H9 (cell line): ENCODE measurements at regions not wholly inside any gene's neighbourhood (a gene's known extent, or its start where the extent isn't known, plus 50 kb on each side); places are given as distances from the start of the nearest gene placed in this dataset.

Source experiments
- DNase-seq: peaks from one replicate; pipeline ENCODE4 v3.0.0-alpha.2; 2017
- H2AFZ ChIP-seq: one replicate; pipeline ENCODE4 v1.6.1; 2013; ENCODE audit warnings: mild to moderate bottlenecking, low read length, control low read depth, moderate library complexity
- H2AK5ac ChIP-seq: 2 replicates; pipeline ENCODE4 v1.6.1; 2013; ENCODE audit warnings: low read length, control low read depth, mixed read lengths; ENCODE audit not compliant: insufficient read length
- H2BK120ac ChIP-seq: one replicate; pipeline ENCODE4 v1.6.1; 2013; ENCODE audit warnings: low read depth, mild to moderate bottlenecking, low read length, control low read depth, inconsistent platforms; ENCODE audit not compliant: poor library complexity, severe bottlenecking
- H2BK12ac ChIP-seq: 2 replicates; pipeline ENCODE4 v1.6.1; 2013; ENCODE audit warnings: low read length, control low read depth, mixed read lengths, low read depth; ENCODE audit not compliant: insufficient read length
- H2BK15ac ChIP-seq: 2 replicates; pipeline ENCODE4 v1.6.1; 2013; ENCODE audit warnings: low read depth, low read length, control low read depth
- H2BK20ac ChIP-seq: one replicate; pipeline ENCODE4 v1.6.1; 2013; ENCODE audit warnings: low read depth, mild to moderate bottlenecking, low read length, control low read depth, inconsistent platforms; ENCODE audit not compliant: poor library complexity, severe bottlenecking
- H2BK5ac ChIP-seq: 2 replicates; pipeline ENCODE4 v1.6.1; 2013; ENCODE audit warnings: low read length, control low read depth, mixed read lengths; ENCODE audit not compliant: insufficient read length
- H3K14ac ChIP-seq: 2 replicates; pipeline ENCODE4 v1.6.1; 2013; ENCODE audit warnings: low read length, control low read depth; ENCODE audit not compliant: insufficient read depth
- H3K18ac ChIP-seq: 2 replicates; pipeline ENCODE4 v1.6.1; 2013; ENCODE audit warnings: low read depth, mild to moderate bottlenecking, mixed read lengths, low read length, control low read depth; ENCODE audit not compliant: insufficient read length
- H3K23ac ChIP-seq: 2 replicates; pipeline ENCODE4 v1.6.1; 2013; ENCODE audit warnings: low read length, control low read depth, mixed read lengths, low read depth; ENCODE audit not compliant: insufficient read length
- H3K23me2 ChIP-seq: 2 replicates; pipeline ENCODE4 v1.6.1; 2013; ENCODE audit warnings: low read depth, mild to moderate bottlenecking, mixed read lengths, low read length, control low read depth; ENCODE audit not compliant: insufficient read length, poor library complexity, severe bottlenecking
- H3K27ac ChIP-seq: 2 replicates; pipeline ENCODE4 v1.5.1; 2013; ENCODE audit warnings: low read length, control low read depth, mixed read lengths, low read depth; ENCODE audit not compliant: insufficient read length
- H3K27me3 ChIP-seq: 2 replicates; pipeline ENCODE4 v1.6.1; 2013; ENCODE audit warnings: low read length, control low read depth, inconsistent platforms; ENCODE audit not compliant: insufficient read depth
- H3K4ac ChIP-seq: 2 replicates; pipeline ENCODE4 v1.6.1; 2013; ENCODE audit warnings: low read depth, mild to moderate bottlenecking, control low read depth, inconsistent platforms, low read length, moderate library complexity
- H3K4me1 ChIP-seq: 2 replicates; pipeline ENCODE4 v1.6.1; 2013; ENCODE audit warnings: low read length, control low read depth, inconsistent platforms; ENCODE audit not compliant: insufficient read depth
- H3K4me2 ChIP-seq: 2 replicates; pipeline ENCODE4 v1.6.1; 2013; ENCODE audit warnings: low read length, control low read depth, mixed read lengths; ENCODE audit not compliant: insufficient read length, insufficient read depth
- H3K56ac ChIP-seq: 2 replicates; pipeline ENCODE4 v1.6.1; 2013; ENCODE audit warnings: low read depth, mild to moderate bottlenecking, mixed read lengths, low read length, control low read depth; ENCODE audit not compliant: insufficient read length
- H3K79me1 ChIP-seq: 2 replicates; pipeline ENCODE4 v1.6.1; 2013; ENCODE audit warnings: low read depth, mild to moderate bottlenecking, moderate library complexity, low read length, control low read depth, inconsistent platforms; ENCODE audit not compliant: insufficient read depth, poor library complexity, severe bottlenecking
- H3K79me2 ChIP-seq: 2 replicates; pipeline ENCODE4 v1.6.1; 2013; ENCODE audit warnings: low read length, control low read depth, inconsistent platforms; ENCODE audit not compliant: insufficient read depth
- H3K9ac ChIP-seq: 2 replicates; pipeline ENCODE4 v1.6.1; 2013; ENCODE audit warnings: low read length, control low read depth, mixed read lengths; ENCODE audit not compliant: insufficient read length; ENCODE audit errors: extremely low read depth
- H3K9me3 ChIP-seq: one replicate; pipeline ENCODE4 v1.6.1; 2013; ENCODE audit warnings: low read depth, low read length, inconsistent platforms; ENCODE audit not compliant: control insufficient read depth
- H3T11ph ChIP-seq: one replicate; pipeline ENCODE4 v1.6.1; 2013; ENCODE audit warnings: mild to moderate bottlenecking, low read length, control low read depth, inconsistent platforms
- H4K20me1 ChIP-seq: one replicate; pipeline ENCODE4 v1.6.1; 2013; ENCODE audit not compliant: control insufficient read depth, insufficient read length, insufficient read depth
- H4K5ac ChIP-seq: 2 replicates; pipeline ENCODE4 v1.6.1; 2013; ENCODE audit warnings: low read depth, mild to moderate bottlenecking, mixed read lengths, low read length, control low read depth; ENCODE audit not compliant: insufficient read length
- H4K8ac ChIP-seq: replicated peaks from 2 replicates; pipeline ENCODE4 v1.6.1; 2013; ENCODE audit warnings: low read length, control low read depth, mixed read lengths, low read depth; ENCODE audit not compliant: insufficient read length
- H4K91ac ChIP-seq: 2 replicates; pipeline ENCODE4 v1.6.1; 2013; ENCODE audit warnings: low read depth, mild to moderate bottlenecking, moderate library complexity, mixed read lengths, low read length, control low read depth; ENCODE audit not compliant: insufficient read length
- H3K27ac Mint-ChIP-seq, 3 experiments: 2 replicates in 2 of 3; 3 replicates in 1 of 3; pipeline ENCODE4 v1.8.0; 2020 to 2021; ENCODE audit warnings: mixed read lengths in 3 of 3, mild to moderate bottlenecking in 1 of 3, moderate library complexity in 1 of 3
- H3K27me3 Mint-ChIP-seq: 2 replicates; pipeline ENCODE4 v1.8.0; 2021; ENCODE audit warnings: low read depth, mild to moderate bottlenecking, moderate library complexity, mixed read lengths
- H3K36me3 Mint-ChIP-seq, 3 experiments: 2 replicates in 2 of 3; 3 replicates in 1 of 3; pipeline ENCODE4 v1.8.0; 2020 to 2021; ENCODE audit warnings: low read depth in 3 of 3, mixed read lengths in 3 of 3; ENCODE audit not compliant: insufficient read depth in 1 of 3
- H3K4me1 Mint-ChIP-seq, 2 experiments: 2 replicates each; pipeline ENCODE4 v1.8.0; 2020; ENCODE audit warnings: mixed read lengths in 2 of 2
- H3K4me3 Mint-ChIP-seq, 2 experiments: 2 replicates in 1 of 2; 3 replicates in 1 of 2; pipeline ENCODE4 v1.8.0; 2020 to 2021; ENCODE audit warnings: mild to moderate bottlenecking in 2 of 2, mixed read lengths in 2 of 2, moderate library complexity in 1 of 2
- H3K9me3 Mint-ChIP-seq, 2 experiments: 2 replicates in 1 of 2; 3 replicates in 1 of 2; pipeline ENCODE4 v1.8.0; 2020; ENCODE audit warnings: mild to moderate bottlenecking in 2 of 2, mixed read lengths in 2 of 2, moderate library complexity in 1 of 2
- CTCF ChIP-seq: fragments of 200-600 bp; sonication (generic); conservative IDR thresholded peaks from 3 replicates; pipeline ENCODE4 v1.8.0; 2021; ENCODE audit warnings: antibody characterized with exemption, mild to moderate bottlenecking
- WGBS: extraction: QIAGEN DNeasy Blood & Tissue Kit; methylation state at CpG from one replicate; pipeline ENCODE4 v1.1.7; 2013; ENCODE audit warnings: missing lambda C conversion rate, low lambda C conversion rate, mixed read lengths; ENCODE audit not compliant: insufficient read length; ENCODE audit errors: extremely low coverage; 5-methylcytosine and 5-hydroxymethylcytosine counted together

DNA sequence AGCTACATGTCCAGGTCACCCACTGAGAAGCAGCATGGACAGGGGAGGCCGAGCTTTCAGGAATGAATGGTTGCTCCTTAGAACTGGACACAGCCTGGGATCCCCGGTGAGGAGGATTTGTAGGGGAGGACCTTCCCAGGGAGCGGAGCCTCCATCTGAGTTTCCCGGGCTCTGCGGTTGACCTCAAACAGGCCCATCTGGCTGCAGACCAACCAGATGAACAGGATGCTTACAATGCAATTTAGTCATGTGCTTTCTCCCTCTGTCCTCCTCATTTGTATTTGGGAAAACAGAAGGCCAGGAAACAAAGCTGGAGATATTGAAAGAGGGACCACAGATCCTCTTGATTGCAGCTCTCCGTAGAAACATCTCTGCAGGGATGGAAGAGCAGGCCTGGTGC, 104.8 kb downstream of the EMX2 start:
- no peak for DNase-seq
- Histone ChIP-seq H2BK15ac (no peak overlapping the region), H3K27ac (no peak overlapping the region), H3K4me2 (no peak overlapping the region), H3T11ph (no peak overlapping the region), H3K9ac (no peak overlapping the region), H4K20me1 (no peaks in the 10 kb centered on the region), H3K18ac (no peak overlapping the region), H2AFZ (no peak overlapping the region), H2BK20ac (no peak overlapping the region), H3K4me1 (no peaks in the 10 kb centered on the region), H2BK5ac (no peak overlapping the region), H2BK12ac (no peak overlapping the region), H3K23me2 (no peaks in the 10 kb centered on the region), H4K5ac (no peak overlapping the region), H2AK5ac (no peak overlapping the region), H3K56ac (no peak overlapping the region), H3K23ac (no peak overlapping the region), H3K9me3 (no peaks in the 10 kb centered on the region), H2BK120ac (no peak overlapping the region), H3K4ac (no peak overlapping the region), H3K79me2 (no peaks in the 10 kb centered on the region), H3K14ac (no peak overlapping the region), H3K27me3 (no peaks in the 10 kb centered on the region), H4K91ac (no peak overlapping the region), H4K8ac (no peak overlapping the region), H3K79me1 (no peaks in the 10 kb centered on the region)
- WGBS: no CpG with 5 or more reads among the region's 6 CpGs
- Mint-ChIP-seq H3K27me3 (peaks cover 11% of the 10 kb centered on the region), H3K9me3 (peaks cover 10% of the 10 kb centered on the region in 2 experiments), H3K4me1 (no peaks in the 10 kb centered on the region), H3K27ac (no peak overlapping the region), H3K36me3 (no peaks in the 10 kb centered on the region), H3K4me3 (no peak overlapping the region)
- no peak for TF ChIP-seq CTCF
